ENCODE measurements at regions not wholly inside any gene's neighbourhood (a gene's known extent, or its start where the extent isn't known, plus 50 kb on each side); places are given as distances from the start of the nearest gene placed in this dataset.

DNA sequence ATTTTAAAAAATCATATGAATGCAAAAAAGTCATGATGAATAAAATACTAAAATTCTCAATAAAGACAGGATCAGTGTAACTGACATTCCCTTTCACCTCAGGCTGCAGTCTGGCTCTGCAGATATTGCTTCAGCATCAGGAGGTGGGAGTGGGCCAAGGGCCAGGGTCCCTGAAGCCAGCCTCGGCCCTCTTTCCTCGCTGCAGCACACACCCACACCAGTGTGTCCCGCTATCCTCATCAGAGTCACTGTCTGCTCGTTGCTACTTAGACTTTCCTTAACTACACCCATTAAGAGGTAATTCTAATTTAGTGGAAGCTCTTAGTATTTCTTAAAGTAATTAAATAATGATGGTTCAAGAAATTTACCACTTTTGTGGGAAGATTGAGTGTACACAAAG is 298.2 kb downstream of the UBE3D start:
- DNase-seq (ENCODE audit: low spot score in 2 of 2) = no peak
- intact Hi-C loops (cut with DNase I; ENCODE audit: low total_unique reads) = no loop called here
- H3K27ac ChIP-seq = no peak overlapping the region
- no peaks in the 10 kb centered on the region for H3K36me3 ChIP-seq
- no peaks in the 10 kb centered on the region for H3K4me1 ChIP-seq
- no peaks in the 10 kb centered on the region for H3K9me3 ChIP-seq
- H3K27me3 ChIP-seq = no peaks in the 10 kb centered on the region
- TF ChIP-seq POLR2A (IDR thresholded peaks at IDR 0.05) (no peak), POLR2AphosphoS5 (IDR thresholded peaks at IDR 0.05) (no peak)
- TF ChIP-seq, protein P1, sequence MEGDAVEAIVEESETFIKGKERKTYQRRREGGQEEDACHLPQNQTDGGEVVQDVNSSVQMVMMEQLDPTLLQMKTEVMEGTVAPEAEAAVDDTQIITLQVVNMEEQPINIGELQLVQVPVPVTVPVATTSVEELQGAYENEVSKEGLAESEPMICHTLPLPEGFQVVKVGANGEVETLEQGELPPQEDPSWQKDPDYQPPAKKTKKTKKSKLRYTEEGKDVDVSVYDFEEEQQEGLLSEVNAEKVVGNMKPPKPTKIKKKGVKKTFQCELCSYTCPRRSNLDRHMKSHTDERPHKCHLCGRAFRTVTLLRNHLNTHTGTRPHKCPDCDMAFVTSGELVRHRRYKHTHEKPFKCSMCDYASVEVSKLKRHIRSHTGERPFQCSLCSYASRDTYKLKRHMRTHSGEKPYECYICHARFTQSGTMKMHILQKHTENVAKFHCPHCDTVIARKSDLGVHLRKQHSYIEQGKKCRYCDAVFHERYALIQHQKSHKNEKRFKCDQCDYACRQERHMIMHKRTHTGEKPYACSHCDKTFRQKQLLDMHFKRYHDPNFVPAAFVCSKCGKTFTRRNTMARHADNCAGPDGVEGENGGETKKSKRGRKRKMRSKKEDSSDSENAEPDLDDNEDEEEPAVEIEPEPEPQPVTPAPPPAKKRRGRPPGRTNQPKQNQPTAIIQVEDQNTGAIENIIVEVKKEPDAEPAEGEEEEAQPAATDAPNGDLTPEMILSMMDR (IDR thresholded peaks at IDR 0.05) = no peak
- H3K4me3 ChIP-seq = no peak overlapping the region

DNA sequence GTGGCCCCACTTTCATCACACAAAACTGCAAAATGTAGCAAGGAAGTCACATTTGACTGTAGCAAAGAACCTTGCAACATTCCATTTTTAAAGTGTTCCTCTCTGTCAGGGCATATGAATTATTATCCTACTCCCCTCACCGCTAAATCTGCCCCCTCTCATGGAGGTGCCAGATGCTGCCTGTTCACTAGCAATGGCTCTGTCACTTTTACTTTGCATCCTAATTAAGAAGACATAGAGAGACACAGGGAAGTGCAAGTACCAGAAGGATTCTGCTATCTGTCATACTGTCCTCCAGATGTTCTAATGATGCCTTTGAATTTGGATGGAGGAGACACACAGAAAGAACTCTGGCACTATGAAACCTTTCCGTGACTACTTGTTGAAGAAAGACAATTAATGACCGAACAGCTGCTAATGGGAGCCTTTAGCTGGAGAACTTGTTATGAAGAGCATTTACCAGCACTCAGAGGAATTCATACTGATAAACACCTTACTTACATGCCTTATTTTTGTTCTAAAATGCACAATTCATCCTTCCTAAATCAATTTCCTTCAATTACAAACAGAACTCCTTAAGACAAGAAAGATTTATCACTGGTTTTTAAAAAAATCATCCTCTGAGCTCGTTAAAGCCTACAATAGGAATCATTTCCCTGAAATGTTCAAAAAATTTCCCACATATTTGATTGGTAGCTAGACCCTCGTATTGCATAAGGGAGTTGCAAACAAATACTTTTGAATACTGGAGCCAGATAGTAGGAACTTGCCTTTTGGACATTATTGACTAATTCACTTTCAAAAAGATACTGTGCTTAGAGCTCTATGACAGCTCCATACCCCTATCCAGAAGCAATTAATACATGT is 292.6 kb downstream of the UBE3D start:
- Histone ChIP-seq H3K27ac (no peak overlapping the region), H3K36me3 (no peaks in the 10 kb centered on the region), H3K27me3 (no peaks in the 10 kb centered on the region), H3K4me1 (no peaks in the 10 kb centered on the region), H3K4me3 (no peak overlapping the region), H3K9me3 (no peaks in the 10 kb centered on the region)
- DNase-seq (ENCODE audit: low spot score in 2 of 2) = no peak
- TF ChIP-seq POLR2AphosphoS5 (IDR thresholded peaks at IDR 0.05) = no peak
- no peak for TF ChIP-seq POLR2A (IDR thresholded peaks at IDR 0.05)
- TF ChIP-seq, protein P1 (IDR thresholded peaks at IDR 0.05) = no peak
- intact Hi-C loops (cut with DNase I; ENCODE audit: low total_unique reads) = no loop called here

DNA sequence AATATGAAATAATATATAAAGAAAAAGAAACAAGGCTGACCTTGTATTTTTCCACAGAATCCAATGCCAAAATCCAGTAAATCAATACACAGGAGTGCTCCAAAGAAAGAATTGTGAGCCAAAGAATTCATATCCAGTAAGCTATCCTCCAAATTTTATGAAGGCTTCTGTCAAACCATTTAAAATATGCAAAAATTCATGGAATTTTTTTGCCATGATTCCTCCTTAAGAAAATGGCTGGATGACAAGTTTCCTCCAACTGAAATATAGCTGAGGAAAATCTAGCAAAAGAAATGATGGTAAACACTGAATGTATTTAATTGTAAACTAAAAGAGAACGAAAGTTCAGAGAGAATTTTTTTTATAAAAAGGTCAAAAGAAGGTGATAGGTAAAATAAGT is 290.3 kb downstream of the UBE3D start:
- intact Hi-C loops (cut with DNase I; ENCODE audit: low total_unique reads) = no loop called here
- H3K9me3 ChIP-seq = no peaks in the 10 kb centered on the region
- H3K4me3 ChIP-seq = no peak overlapping the region
- DNase-seq (ENCODE audit: low spot score in 2 of 2) = no peak
- H3K27me3 ChIP-seq = no peaks in the 10 kb centered on the region
- no peak overlapping the region for H3K27ac ChIP-seq
- H3K4me1 ChIP-seq = no peaks in the 10 kb centered on the region
- no peaks in the 10 kb centered on the region for H3K36me3 ChIP-seq
- TF ChIP-seq POLR2A (IDR thresholded peaks at IDR 0.05) (no peak), POLR2AphosphoS5 (IDR thresholded peaks at IDR 0.05) (no peak)
- TF ChIP-seq, protein P1 (IDR thresholded peaks at IDR 0.05) = no peak

DNA sequence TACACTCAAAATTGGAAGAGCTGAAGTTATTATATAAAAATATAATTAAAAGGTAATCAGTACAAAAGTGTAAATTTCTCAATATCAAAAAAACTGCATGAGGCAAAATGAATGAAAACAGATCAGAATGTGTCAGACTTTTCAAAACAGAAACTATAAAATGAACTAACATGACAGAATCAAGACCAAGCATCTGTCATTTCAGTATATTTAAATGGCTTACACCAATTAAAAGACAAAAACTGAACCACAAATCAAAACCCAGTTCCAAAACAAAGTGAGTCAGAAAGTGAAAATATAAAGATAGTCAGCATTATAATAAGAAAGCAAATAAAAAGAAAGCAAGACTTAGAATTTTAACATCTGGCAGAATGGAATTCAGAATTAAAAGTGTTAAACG is 289.7 kb downstream of the UBE3D start:
- TF ChIP-seq, protein P1 (IDR thresholded peaks at IDR 0.05) = no peak
- TF ChIP-seq POLR2A (IDR thresholded peaks at IDR 0.05) = no peak
- TF ChIP-seq POLR2AphosphoS5 (IDR thresholded peaks at IDR 0.05) = no peak
- no peak overlapping the region for H3K4me3 ChIP-seq
- H3K4me1 ChIP-seq = no peaks in the 10 kb centered on the region
- no peak for DNase-seq (ENCODE audit: low spot score in 2 of 2)
- H3K27ac ChIP-seq = no peak overlapping the region
- intact Hi-C loops (cut with DNase I; ENCODE audit: low total_unique reads) = no loop called here
- H3K27me3 ChIP-seq = no peaks in the 10 kb centered on the region
- H3K9me3 ChIP-seq = no peaks in the 10 kb centered on the region
- H3K36me3 ChIP-seq = no peaks in the 10 kb centered on the region

DNA sequence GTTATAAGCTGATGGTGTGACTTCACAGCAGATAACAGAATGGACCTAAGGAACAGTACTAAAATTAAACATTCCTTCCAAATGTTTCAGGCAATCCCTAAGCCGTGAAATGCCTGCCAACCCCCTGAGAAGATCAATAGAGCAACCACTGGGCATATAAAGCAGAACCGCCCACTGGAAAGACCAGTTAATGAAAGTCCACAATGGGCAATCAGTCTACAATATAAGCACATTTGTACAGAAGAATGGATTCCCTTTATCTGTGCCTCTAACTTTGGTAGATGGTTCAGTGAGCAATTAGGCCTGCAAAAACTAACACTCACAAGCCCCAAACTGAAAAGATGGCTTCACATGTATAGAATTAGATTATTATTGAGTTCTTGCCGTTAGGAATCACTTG is 286.6 kb downstream of the UBE3D start:
- Histone ChIP-seq H3K4me3 (no peak overlapping the region), H3K36me3 (no peaks in the 10 kb centered on the region), H3K9me3 (no peaks in the 10 kb centered on the region), H3K4me1 (no peaks in the 10 kb centered on the region), H3K27ac (no peak overlapping the region), H3K27me3 (no peaks in the 10 kb centered on the region)
- TF ChIP-seq POLR2AphosphoS5 (IDR thresholded peaks at IDR 0.05) (no peak), POLR2A (IDR thresholded peaks at IDR 0.05) (no peak)
- TF ChIP-seq, protein P1 (IDR thresholded peaks at IDR 0.05) = no peak
- DNase-seq (ENCODE audit: low spot score in 2 of 2) = no peak
- intact Hi-C loops (cut with DNase I; ENCODE audit: low total_unique reads) = no loop called here

Measured in breast epithelium (tissue), 4 donors.